Dedifferentiated amniotic fluid mesenchymal stem cell (primary cell): ENCODE measurements at regions not wholly inside any gene's neighbourhood (a gene's known extent, or its start where the extent isn't known, plus 50 kb on each side); places are given as distances from the start of the nearest gene placed in this dataset.

ENCODE experiments used
- DNase-seq: peaks from one replicate; pipeline ENCODE4 v3.0.0-alpha.2; 2016; ENCODE audit errors: extremely low spot score

- DNase-seq = no peak
Observed at GRCh38 chr5:166363087-166363760, 1928.2 kb upstream of the WWC1 start.

GRCh38 chr5:166365164-166365563, 1926.3 kb upstream of the WWC1 start:
- no peak for DNase-seq

- DNase-seq = no peak
Observed at GRCh38 chr5:166367391-166367790, 1924.1 kb upstream of the WWC1 start.

- DNase-seq = no peak
Observed at GRCh38 chr5:166369346-166369745, 1922.1 kb upstream of the WWC1 start.

GRCh38 chr5:166369807-166370206, 1921.6 kb upstream of the WWC1 start:
- no peak for DNase-seq

- DNase-seq = no peak
Observed at GRCh38 chr5:166370928-166371690, 1920.3 kb upstream of the WWC1 start.

- no peak for DNase-seq
Observed at GRCh38 chr5:166373817-166374216, 1917.6 kb upstream of the WWC1 start.

- DNase-seq = no peak
Observed at GRCh38 chr5:166377756-166378155, 1913.7 kb upstream of the WWC1 start.

GRCh38 chr5:166379517-166379916, 1911.9 kb upstream of the WWC1 start:
- no peak for DNase-seq

GRCh38 chr5:166382031-166382430, 1909.4 kb upstream of the WWC1 start:
- DNase-seq = no peak

GRCh38 chr5:166398131-166398530, 1893.3 kb upstream of the WWC1 start:
- DNase-seq = no peak

- DNase-seq = no peak
Observed at GRCh38 chr5:166399781-166400180, 1891.7 kb upstream of the WWC1 start.

GRCh38 chr5:166401391-166401790, 1890.1 kb upstream of the WWC1 start:
- DNase-seq = no peak

- DNase-seq = no peak
Observed at GRCh38 chr5:166412191-166412590, 1879.3 kb upstream of the WWC1 start.

GRCh38 chr5:166427211-166427610, 1864.2 kb upstream of the WWC1 start:
- no peak for DNase-seq

- no peak for DNase-seq
Observed at GRCh38 chr5:166428264-166428803, 1863.1 kb upstream of the WWC1 start.

- DNase-seq = no peak
Observed at GRCh38 chr5:166430491-166431319, 1860.7 kb upstream of the WWC1 start.

- no peak for DNase-seq
Observed at GRCh38 chr5:166431456-166431855, 1860.0 kb upstream of the WWC1 start.

GRCh38 chr5:166433679-166434078, 1857.8 kb upstream of the WWC1 start:
- no peak for DNase-seq

GRCh38 chr5:166436872-166437271, 1854.6 kb upstream of the WWC1 start:
- DNase-seq = no peak

- no peak for DNase-seq
Observed at GRCh38 chr5:166486348-166486747, 1805.1 kb upstream of the WWC1 start.

GRCh38 chr5:166488560-166488959, 1802.9 kb upstream of the WWC1 start:
- no peak for DNase-seq
